ENCODE measurements at regions not wholly inside any gene's neighbourhood (a gene's known extent, or its start where the extent isn't known, plus 50 kb on each side); places are given as distances from the start of the nearest gene placed in this dataset.
"Not testable (repeated sequence)": the region's sequence is repeated elsewhere in the genome, so short reads cannot be mapped to it uniquely, and the experiment has no call there.

- no peak for DNase-seq
These were observed 284.5 kb downstream of the CBLN1 start for GRCh38 chr16:48997081-48997615.

GRCh38 chr16:48978501-48978900, 303.1 kb downstream of the CBLN1 start:
- DNase-seq, result no peak

DNA sequence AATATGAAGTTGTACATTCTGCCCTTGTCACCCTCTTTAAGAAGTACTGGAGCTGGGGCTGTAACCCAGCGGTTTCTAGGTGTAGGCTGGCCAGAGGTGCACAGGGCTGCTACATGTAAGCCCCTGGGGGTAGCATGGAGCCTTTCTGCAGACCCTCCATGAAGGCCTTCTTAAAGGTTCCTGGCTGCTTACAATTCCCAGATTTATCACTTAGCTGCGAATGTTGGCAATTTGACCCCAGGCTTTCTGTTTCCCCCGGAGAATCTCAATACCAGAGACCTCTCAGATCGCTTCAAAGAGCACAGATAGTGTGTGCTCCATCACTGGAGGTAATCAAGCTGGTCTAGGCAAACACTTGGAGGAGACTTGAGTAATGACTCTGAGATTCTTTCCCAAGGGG, 309.4 kb downstream of the CBLN1 start:
- no peak for DNase-seq

DNA sequence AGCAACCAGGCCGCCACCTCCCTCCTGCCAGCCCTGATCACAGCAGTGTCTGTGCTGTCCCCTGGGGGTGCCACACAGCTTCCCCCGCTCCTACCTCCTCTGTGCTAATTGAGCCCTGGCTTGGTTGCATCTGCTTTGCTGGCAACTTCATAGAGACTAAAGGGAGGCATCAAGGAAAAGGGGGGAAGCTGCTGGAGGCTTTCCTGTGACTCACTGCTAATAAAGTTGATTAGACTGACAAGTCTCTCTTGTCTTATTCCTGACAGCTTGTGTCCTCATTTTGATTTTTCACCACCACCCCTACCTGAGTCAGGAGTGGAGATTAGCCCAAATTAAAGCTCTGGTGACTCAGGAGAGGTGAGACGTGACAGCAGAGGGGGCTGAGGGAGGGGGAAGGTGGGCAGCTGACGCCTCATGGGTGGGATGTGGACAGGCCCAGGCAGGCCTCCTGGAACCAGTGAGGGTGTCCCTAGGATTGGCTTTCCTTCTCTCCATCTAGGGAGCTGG, 310.0 kb downstream of the CBLN1 start:
- no peak for DNase-seq

- DNase-seq, result no peak
These were observed 311.4 kb downstream of the CBLN1 start for GRCh38 chr16:48970216-48970615.

DNA sequence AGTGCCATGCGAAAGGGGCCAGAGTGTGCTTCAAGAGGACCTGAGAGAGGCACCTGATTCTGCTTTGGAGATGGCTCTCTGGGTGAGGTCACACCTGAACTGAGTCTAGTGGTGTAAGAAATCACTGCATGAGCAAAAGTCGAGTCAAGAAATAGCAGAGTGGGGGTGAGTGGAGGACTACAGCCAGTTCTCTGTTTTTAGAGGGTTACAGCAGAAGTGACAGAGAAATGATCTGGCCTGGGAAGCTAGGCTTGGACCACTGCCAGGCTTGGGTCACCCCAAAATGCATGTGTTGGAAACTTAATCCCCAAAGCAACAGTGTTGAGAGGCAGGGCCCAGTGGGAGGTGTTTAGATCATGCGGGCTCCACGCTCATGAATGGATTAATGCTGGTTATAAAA, 312.0 kb downstream of the CBLN1 start:
- no peak for DNase-seq

- no peak for DNase-seq
These were observed 316.3 kb downstream of the CBLN1 start for GRCh38 chr16:48965386-48965785.

- no peak for DNase-seq
These were observed 317.6 kb downstream of the CBLN1 start for GRCh38 chr16:48963901-48964615.

DNA sequence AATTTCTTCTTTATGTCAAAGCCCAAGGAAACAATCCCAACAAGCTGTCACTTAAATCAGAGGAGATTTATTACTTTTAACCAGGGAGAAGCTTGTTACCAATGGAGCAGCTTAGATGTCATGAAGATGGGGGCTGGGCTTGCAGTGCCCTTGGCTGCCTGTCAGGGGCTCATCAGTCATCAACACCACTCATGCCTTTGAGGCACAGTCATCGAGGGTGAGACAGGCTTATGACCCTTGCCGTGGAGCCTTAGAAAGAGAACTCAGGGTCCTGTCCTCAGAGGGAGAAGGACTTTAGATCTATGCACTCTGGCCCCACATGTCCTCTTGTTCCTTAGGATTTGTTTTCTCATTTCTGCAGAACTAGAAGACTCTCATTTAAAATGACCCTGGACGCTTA, 318.3 kb downstream of the CBLN1 start:
- DNase-seq, result no peak

DNA sequence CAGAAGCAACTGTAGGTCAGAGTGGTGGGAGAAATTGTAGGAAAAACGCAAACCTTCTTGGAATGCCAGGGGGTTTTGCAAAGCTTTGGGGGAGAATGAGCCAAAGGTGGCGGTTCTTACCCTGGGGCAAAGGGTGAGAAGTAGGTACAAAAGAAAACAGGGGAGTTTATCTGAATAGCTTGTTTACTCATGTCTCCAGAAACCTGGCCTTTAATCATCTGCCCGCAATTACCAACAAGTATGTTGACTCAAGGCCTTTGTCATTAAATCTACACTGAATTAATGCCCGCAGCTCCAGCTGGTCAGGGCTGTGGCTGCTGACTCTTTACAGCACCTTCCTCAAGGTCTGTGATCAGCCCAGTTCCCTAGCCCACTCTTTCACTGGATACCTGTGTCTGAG, 320.1 kb downstream of the CBLN1 start:
- no peak for DNase-seq

DNA sequence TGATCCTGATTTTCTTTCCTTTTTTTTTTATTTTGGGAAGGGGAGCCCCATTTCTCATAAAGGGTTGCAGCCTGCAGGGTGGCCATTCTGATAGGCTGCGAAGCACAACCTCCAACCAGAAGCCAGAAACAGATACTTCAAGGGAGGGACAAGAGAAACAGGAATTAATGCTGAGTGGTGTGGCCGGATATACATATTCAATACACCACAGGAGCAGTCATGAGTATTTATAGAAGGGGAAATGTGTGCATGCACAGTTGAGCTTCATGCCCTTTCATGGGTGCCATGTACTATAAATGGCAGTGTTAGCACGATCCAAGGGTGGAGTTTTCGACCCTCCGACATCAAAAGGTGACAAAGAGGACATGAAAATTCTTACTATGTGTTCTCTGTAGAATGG, 320.8 kb downstream of the CBLN1 start:
- no peak for DNase-seq

- no peak for DNase-seq
These were observed 321.9 kb downstream of the CBLN1 start for GRCh38 chr16:48959747-48960146.

DNA sequence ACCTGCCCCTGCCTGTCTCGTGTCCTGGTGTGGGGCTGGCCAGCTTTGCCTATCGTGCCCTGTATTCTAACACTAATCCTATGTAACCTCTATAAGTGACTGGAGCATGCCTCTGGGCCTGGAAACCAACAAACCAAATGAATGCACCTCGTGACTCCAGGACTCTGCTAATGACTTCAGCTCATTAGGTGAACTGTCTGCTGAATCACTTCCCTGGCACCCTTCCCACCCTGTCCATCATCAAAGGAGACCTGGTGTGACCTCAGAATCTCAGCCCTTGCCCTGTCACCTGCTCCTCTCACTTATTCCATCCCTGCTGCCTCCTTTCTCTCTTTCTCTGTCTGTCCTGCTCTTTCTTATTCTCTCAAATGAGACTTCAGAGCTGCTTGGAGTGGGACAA, 322.4 kb downstream of the CBLN1 start:
- no peak for DNase-seq

- no peak for DNase-seq
These were observed 323.0 kb downstream of the CBLN1 start for GRCh38 chr16:48958681-48959080.

- DNase-seq, result no peak
These were observed 325.0 kb downstream of the CBLN1 start for GRCh38 chr16:48956620-48957019.

DNA sequence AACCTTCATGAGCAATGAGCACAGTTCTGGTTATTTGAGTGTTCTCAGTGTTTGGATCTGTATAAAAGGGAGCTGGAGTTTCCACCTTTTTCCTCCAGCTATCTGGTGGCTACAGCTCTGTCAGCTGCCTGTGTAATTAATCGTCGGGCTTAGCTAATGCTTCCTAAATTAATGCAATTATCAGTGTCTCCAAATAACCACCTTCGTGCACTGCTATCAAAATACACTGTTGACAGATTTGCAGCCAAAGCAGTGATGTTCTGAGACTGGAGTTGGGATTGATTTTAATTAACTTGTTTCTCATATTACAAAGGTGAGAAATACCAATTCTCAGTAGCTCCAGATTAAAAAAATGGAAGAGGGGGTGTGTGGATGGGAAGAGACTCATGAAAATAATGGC, 325.8 kb downstream of the CBLN1 start:
- no peak for DNase-seq

GRCh38 chr16:48951621-48952125, 330.0 kb downstream of the CBLN1 start:
- DNase-seq, result not testable (repeated sequence)

- no peak for DNase-seq
These were observed 331.5 kb downstream of the CBLN1 start for GRCh38 chr16:48950184-48950583.

GRCh38 chr16:48949636-48950035, 332.0 kb downstream of the CBLN1 start:
- no peak for DNase-seq

DNA sequence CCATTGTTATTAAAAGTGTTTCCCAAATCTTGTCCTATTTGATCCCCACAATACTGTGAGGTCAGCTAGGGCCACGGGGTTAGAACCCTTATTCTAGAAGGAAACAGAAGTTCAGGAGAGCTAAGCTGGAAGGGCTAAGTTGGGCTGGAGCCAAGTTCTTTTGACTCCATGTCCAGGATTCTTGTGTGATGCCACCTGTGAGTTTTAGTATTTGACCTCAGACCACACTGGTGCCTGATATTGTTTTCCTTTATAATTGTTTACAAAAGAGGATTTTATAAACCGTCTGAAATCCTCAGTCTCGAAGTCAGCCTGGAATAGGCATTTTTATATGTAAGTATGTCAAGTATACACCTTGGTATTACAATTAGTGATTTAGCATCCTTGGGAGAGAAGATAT, 332.7 kb downstream of the CBLN1 start:
- DNase-seq, result no peak

GRCh38 chr16:48947371-48947713, 334.3 kb downstream of the CBLN1 start:
- DNase-seq, result no peak

DNA sequence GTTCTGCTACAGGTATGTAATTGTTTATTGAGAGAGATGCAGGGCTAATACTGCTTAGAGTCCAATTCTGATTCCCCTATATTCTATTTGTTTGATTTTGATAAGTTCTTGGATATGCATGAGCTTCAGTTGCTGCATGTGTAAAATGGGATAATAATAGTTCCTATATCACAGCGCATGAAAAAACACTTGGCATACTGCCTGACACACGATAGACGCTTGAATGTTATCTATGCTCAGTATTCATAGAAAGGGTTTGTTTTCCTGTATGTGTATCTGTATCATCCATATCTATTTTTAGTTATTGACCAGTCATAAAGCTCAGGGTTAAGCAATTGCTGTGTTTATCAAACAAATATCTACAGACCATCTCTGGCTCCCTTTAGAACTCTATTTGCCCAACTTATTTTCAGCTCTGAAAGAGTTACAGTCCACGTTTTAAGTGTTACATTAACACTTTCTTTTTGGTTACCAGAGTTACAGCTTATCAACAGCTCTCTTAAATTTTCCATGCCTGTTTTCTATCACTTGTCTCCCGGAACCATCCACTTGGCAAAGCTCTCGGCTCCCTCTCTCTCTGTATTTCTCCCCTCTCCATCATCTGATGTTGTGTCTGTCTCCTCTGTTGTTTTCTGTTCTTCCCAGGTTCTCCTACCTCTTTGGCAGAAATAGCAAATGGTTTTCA, 334.8 kb downstream of the CBLN1 start:
- no peak for DNase-seq

DNA sequence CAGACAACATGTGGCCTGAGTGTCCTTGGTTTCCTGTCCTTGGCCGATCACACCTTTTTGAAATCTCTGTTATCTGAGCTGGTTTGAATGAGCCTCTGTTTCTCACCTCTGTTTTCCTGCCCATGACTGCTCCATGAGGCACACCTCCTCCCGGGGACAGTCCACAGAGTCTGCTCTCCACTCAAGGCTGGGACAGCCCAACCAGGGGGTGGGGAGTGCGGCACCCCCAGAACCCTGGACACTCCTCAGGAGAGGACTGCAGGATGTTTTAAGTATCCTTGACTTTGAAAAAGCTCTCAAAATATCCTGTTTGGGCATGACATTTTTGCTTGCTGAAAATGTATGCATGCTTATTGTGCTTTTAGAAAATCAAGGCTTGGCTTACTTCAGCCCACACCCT, 333.0 kb upstream of the N4BP1 start:
- DNase-seq, result no peak

GRCh38 chr16:48936811-48937210, 326.8 kb upstream of the N4BP1 start:
- DNase-seq, result no peak

Data from activated CD4-positive, alpha-beta T cell treated with anti-CD3 and anti-CD28 coated beads, Interleukin-2, amount 50 U/mL, for 16 hours (primary cell).